DOHH2 (cell line): ENCODE measurements at regions not wholly inside any gene's neighbourhood (a gene's known extent, or its start where the extent isn't known, plus 50 kb on each side); places are given as distances from the start of the nearest gene placed in this dataset.

ENCODE experiments used
- H3F3A ChIP-seq: fragments of 200-600 bp; sonication (generic), shearing (Covaris generic); 2 replicates; pipeline ENCODE4 v1.6.0; 2016; ENCODE audit warnings: antibody characterized with exemption, mild to moderate bottlenecking; ENCODE audit not compliant: control insufficient read depth, insufficient read depth
- H3K27ac ChIP-seq: fragments of 200-600 bp; sonication (generic); 2 replicates; pipeline ENCODE4 v1.5.1; 2014; ENCODE audit warnings: low read depth, mild to moderate bottlenecking, low read length, moderate library complexity
- H3K27me3 ChIP-seq: fragments of 200-600 bp; sonication (generic); 2 replicates; pipeline ENCODE4 v1.6.1; 2014; ENCODE audit warnings: mild to moderate bottlenecking, low read length, mixed read lengths; ENCODE audit not compliant: control insufficient read depth
- H3K36me3 ChIP-seq: fragments of 200-600 bp; sonication (generic); 2 replicates; pipeline ENCODE4 v1.6.1; 2014; ENCODE audit warnings: mild to moderate bottlenecking, low read length, moderate library complexity, mixed read lengths; ENCODE audit not compliant: control insufficient read depth
- H3K4me1 ChIP-seq: fragments of 200-600 bp; sonication (generic); 2 replicates; pipeline ENCODE4 v1.6.1; 2014; ENCODE audit warnings: mild to moderate bottlenecking, low read length, mixed read lengths; ENCODE audit not compliant: control insufficient read depth
- H3K4me2 ChIP-seq: fragments of 200-600 bp; sonication (generic); 2 replicates; pipeline ENCODE4 v1.6.0; 2014; ENCODE audit warnings: mild to moderate bottlenecking, low read length, moderate library complexity
- H3K4me3 ChIP-seq: fragments of 200-600 bp; sonication (generic); 2 replicates; pipeline ENCODE4 v1.5.1; 2014; ENCODE audit warnings: mild to moderate bottlenecking, low read length, mixed read lengths
- H3K79me2 ChIP-seq: fragments of 200-600 bp; sonication (generic); 2 replicates; pipeline ENCODE4 v1.6.1; 2014; ENCODE audit warnings: mild to moderate bottlenecking, low read length, mixed read lengths; ENCODE audit not compliant: control insufficient read depth
- H3K9me2 ChIP-seq: fragments of 200-600 bp; sonication (generic); replicated peaks from 2 replicates; pipeline ENCODE4 v1.6.1; 2014; ENCODE audit warnings: mild to moderate bottlenecking, low read length, mixed read lengths; ENCODE audit not compliant: control insufficient read depth
- H3K9me3 ChIP-seq: fragments of 200-600 bp; sonication (generic); 2 replicates; pipeline ENCODE4 v1.6.1; 2014; ENCODE audit warnings: antibody characterized with exemption, low read length, mixed read lengths; ENCODE audit not compliant: control insufficient read depth, insufficient read depth
- H4K20me1 ChIP-seq: fragments of 200-600 bp; sonication (generic); 2 replicates; pipeline ENCODE4 v1.6.0; 2014; ENCODE audit warnings: low read depth, mild to moderate bottlenecking, antibody characterized with exemption, low read length, moderate library complexity; ENCODE audit not compliant: control insufficient read depth, insufficient read depth
- EZH2phosphoT487 ChIP-seq: fragments of 200-600 bp; sonication (generic); IDR thresholded peaks from 2 replicates; pipeline ENCODE4 v1.6.1; 2017; ENCODE audit warnings: borderline replicate concordance, mild to moderate bottlenecking, antibody characterized with exemption, low read length, moderate library complexity, mixed read lengths
- TF ChIP-seq, protein P1 (sequence below): fragments of 200-600 bp; sonication (generic); IDR thresholded peaks from one replicate; pipeline ENCODE4 v1.5.1; 2014; ENCODE audit warnings: antibody characterized with exemption, mild to moderate bottlenecking, low read depth, low read length; ENCODE audit not compliant: poor library complexity, severe bottlenecking

DNA sequence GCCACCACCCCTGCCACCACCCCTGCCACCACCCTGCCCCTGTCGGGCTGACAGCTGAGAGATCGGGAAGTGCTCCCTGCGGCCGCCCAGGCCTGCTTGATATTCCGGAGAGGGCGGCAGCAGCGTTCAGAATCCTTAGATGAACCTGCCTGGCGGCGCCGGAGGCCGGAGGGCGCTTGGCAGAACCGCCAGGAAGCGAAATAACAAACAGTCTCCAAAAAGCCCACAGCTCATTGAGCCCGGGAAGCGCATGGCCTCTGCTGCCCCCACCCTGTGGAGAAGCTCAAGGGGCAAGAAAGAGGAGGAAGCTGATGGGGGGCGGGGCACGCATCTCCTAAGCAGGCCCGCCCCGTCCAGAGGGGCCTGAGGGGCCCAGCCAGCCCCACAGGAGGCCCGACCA, 92.2 kb upstream of the MBOAT2 start:
- Histone ChIP-seq H3K27ac (no peak overlapping the region), H3K4me2 (no peak overlapping the region), H3K9me3 (no peaks in the 10 kb centered on the region)

DNA sequence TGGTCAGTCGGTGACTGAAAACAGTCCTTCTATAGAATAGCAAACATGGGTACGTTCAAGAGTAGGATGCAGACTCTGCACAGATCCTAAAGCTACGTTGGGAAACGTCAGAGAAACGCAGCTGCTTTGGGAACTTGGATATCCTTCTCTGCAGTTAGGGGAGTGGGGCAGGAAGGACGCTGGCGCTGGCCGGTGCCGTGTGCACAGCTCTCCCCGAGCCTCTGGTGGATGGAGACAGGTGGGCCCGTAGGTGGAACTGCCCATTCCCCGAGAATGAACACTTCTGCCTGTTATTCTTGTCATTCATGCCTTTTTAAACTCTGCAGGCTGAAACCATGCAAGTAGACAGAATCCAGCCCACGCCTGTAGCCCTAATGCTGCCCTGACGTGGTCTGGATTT, 91.7 kb upstream of the MBOAT2 start:
- Histone ChIP-seq H3K27ac (no peak overlapping the region), H3K27me3 (peaks cover 12% of the 10 kb centered on the region), H3K9me2 (no peaks in the 10 kb centered on the region), H3K79me2 (no peaks in the 10 kb centered on the region), H3K4me2 (no peak overlapping the region), H3K4me1 (peaks cover 13% of the 10 kb centered on the region), H3F3A (no peaks in the 10 kb centered on the region), H3K9me3 (no peaks in the 10 kb centered on the region), H3K36me3 (no peaks in the 10 kb centered on the region), H3K4me3 (no peak overlapping the region), H4K20me1 (no peaks in the 10 kb centered on the region)
- TF ChIP-seq, protein P1, sequence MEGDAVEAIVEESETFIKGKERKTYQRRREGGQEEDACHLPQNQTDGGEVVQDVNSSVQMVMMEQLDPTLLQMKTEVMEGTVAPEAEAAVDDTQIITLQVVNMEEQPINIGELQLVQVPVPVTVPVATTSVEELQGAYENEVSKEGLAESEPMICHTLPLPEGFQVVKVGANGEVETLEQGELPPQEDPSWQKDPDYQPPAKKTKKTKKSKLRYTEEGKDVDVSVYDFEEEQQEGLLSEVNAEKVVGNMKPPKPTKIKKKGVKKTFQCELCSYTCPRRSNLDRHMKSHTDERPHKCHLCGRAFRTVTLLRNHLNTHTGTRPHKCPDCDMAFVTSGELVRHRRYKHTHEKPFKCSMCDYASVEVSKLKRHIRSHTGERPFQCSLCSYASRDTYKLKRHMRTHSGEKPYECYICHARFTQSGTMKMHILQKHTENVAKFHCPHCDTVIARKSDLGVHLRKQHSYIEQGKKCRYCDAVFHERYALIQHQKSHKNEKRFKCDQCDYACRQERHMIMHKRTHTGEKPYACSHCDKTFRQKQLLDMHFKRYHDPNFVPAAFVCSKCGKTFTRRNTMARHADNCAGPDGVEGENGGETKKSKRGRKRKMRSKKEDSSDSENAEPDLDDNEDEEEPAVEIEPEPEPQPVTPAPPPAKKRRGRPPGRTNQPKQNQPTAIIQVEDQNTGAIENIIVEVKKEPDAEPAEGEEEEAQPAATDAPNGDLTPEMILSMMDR = no peak
- TF ChIP-seq EZH2phosphoT487 = no peak

More for the DNA sequence above, 92.2 kb upstream of the MBOAT2 start:
- Histone ChIP-seq H4K20me1 (no peaks in the 10 kb centered on the region), H3K27me3 (peaks cover 14% of the 10 kb centered on the region), H3K4me3 (no peak overlapping the region), H3F3A (no peaks in the 10 kb centered on the region), H3K9me2 (no peaks in the 10 kb centered on the region), H3K4me1 (peaks cover 13% of the 10 kb centered on the region), H3K79me2 (no peaks in the 10 kb centered on the region), H3K36me3 (no peaks in the 10 kb centered on the region)
- TF ChIP-seq, protein P1 = no peak
- TF ChIP-seq EZH2phosphoT487 = no peak

GRCh38 chr2:9094117-9094516, 90.6 kb upstream of the MBOAT2 start:
- no peaks in the 10 kb centered on the region for H3K9me2 ChIP-seq
- H3K4me2 ChIP-seq = no peak overlapping the region
- H3K4me3 ChIP-seq = no peak overlapping the region
- TF ChIP-seq, protein P1 = no peak
- TF ChIP-seq EZH2phosphoT487 = no peak
- H3K36me3 ChIP-seq = no peaks in the 10 kb centered on the region
- no peaks in the 10 kb centered on the region for H3K9me3 ChIP-seq
- no peak overlapping the region for H3K27ac ChIP-seq
- no peaks in the 10 kb centered on the region for H3F3A ChIP-seq
- peaks cover 13% of the 10 kb centered on the region for H3K4me1 ChIP-seq
- H3K27me3 ChIP-seq = peaks cover 7% of the 10 kb centered on the region
- H3K79me2 ChIP-seq = no peaks in the 10 kb centered on the region
- H4K20me1 ChIP-seq = no peaks in the 10 kb centered on the region
